Adipocyte (in vitro differentiated cells): ENCODE measurements at regions not wholly inside any gene's neighbourhood (a gene's known extent, or its start where the extent isn't known, plus 50 kb on each side); places are given as distances from the start of the nearest gene placed in this dataset.

Source experiments
- DNase-seq: peaks from one replicate; pipeline ENCODE4 v3.0.0-alpha.2; 2015; ENCODE audit warnings: low read depth
- H3K27me3 ChIP-seq: replicated peaks from 2 replicates; pipeline ENCODE4 v1.7.0; 2013; ENCODE audit warnings: mild to moderate bottlenecking, low read length, moderate library complexity; ENCODE audit not compliant: control insufficient read depth, insufficient read depth
- H3K36me3 ChIP-seq: 2 replicates; pipeline ENCODE4 v1.7.0; 2013; ENCODE audit warnings: low read length, mild to moderate bottlenecking, moderate library complexity; ENCODE audit not compliant: control insufficient read depth, insufficient read depth, severe bottlenecking
- H3K4me1 ChIP-seq: 2 replicates; pipeline ENCODE4 v1.7.0; 2013; ENCODE audit warnings: mild to moderate bottlenecking, low read length, moderate library complexity; ENCODE audit not compliant: control insufficient read depth, insufficient read depth
- H3K4me3 ChIP-seq: 2 replicates; pipeline ENCODE4 v1.7.0; 2013; ENCODE audit warnings: mild to moderate bottlenecking, low read length, moderate library complexity
- H3K9ac ChIP-seq: 2 replicates; pipeline ENCODE4 v1.7.0; 2013; ENCODE audit warnings: mild to moderate bottlenecking, low read length, moderate library complexity
- H3K9me3 ChIP-seq: 2 replicates; pipeline ENCODE4 v1.7.0; 2013; ENCODE audit warnings: mild to moderate bottlenecking, low read length, moderate library complexity; ENCODE audit not compliant: control insufficient read depth

DNA sequence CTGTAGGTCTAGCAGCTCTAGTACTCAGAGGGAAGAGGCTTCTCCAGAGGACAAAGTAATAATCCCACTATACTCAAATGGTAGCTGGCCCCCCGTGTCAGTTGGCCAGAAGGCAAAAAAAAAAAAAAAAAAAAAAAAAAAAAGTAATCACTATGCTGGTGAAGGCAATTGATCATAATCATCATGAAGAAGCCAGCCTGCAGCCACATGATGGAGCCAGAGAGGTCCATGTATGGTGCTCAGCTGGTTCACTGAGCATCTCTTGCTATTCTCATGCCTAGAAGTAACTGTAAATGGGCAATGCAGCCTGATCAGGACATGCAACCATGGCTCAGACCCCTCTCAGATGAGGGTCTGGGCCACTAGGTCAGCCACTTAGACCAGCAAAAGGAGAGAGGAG lies 378.8 kb downstream of the MED13L start:
- DNase-seq = no peak
- peaks cover 7% of the 10 kb centered on the region for H3K9me3 ChIP-seq
- no peak overlapping the region for H3K9ac ChIP-seq
- H3K36me3 ChIP-seq = no peaks in the 10 kb centered on the region
- no peak overlapping the region for H3K4me3 ChIP-seq
- H3K4me1 ChIP-seq = no peaks in the 10 kb centered on the region
- H3K27me3 ChIP-seq = peaks cover 19% of the 10 kb centered on the region

DNA sequence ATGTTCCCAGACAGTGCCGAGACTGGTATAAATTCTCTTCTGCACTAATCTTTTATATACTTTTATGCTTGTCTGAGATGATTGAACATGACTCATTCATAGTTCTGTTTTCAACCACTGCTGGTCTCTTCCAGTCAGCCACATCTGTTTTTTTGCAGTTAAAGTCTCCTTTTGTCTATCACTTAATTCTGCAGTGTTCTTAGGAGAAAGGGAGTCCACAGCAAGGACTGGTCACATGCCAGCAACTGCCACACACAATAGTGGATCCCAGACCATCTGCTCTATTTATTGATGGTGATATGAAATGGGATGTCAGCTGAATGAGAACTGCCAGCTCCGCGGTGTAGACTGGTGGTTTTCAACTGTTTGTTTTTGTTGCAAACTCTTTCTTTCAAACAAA lies 379.8 kb downstream of the MED13L start:
- peak; percentile 39 for DNase-seq

DNA sequence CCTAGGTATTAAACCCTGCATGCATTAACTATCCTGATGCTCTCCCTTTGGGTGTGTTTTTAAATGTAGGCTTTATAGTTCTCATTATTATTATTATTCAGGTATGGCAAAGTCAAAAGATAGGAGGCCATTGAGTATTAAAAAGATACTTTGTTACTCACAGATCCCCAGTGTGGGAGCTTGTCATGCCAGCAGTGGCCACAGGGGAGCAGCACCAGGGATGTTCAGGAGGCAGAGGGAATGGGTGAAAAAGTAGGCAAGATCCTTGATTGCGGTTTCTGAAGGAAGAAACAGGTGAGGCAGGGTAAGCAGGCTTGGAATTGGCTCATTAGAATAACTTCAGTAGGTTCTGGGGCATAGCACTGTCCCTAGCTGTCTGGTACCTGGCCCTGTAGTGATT lies 382.2 kb downstream of the MED13L start:
- H3K27me3 ChIP-seq = peaks cover 22% of the 10 kb centered on the region
- H3K9ac ChIP-seq = no peak overlapping the region
- no peak overlapping the region for H3K4me3 ChIP-seq
- DNase-seq = no peak
- no peaks in the 10 kb centered on the region for H3K36me3 ChIP-seq
- H3K9me3 ChIP-seq = no peaks in the 10 kb centered on the region
- no peaks in the 10 kb centered on the region for H3K4me1 ChIP-seq

More for the DNA sequence above, 379.8 kb downstream of the MED13L start:
- Histone ChIP-seq H3K36me3 (no peaks in the 10 kb centered on the region), H3K9me3 (no peaks in the 10 kb centered on the region), H3K4me1 (no peaks in the 10 kb centered on the region), H3K9ac (no peak overlapping the region), H3K4me3 (no peak overlapping the region), H3K27me3 (peaks cover 27% of the 10 kb centered on the region)

DNA sequence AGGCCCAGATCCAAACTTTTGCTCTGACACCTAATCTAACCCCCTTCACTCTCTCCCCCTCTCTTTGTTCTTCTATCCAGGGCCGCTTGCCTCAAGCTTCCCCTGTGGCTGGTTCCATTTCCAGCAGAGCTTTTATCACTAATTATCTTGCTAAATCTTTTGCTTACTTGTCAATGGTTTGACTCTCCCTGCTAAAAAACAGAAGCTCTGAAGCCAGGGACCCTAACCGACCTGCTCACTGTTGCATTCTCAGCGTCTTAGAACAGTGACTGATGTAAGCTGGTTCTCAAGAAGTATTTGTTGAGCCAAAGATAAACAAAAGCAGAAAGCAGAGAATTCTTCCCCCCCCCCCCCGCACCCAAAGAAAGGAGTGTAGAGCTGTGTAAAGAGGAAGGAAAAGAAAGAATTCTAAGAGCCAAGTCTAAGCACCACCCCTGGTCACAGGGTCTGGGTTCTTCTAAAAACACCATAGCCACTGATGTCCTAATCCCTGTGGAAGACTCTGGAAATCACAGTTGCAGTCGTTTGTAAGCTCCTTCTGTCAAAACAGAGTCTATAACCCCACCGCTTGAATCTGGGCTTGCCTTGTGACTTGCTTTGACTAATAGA lies 385.8 kb downstream of the MED13L start:
- Histone ChIP-seq H3K9me3 (no peaks in the 10 kb centered on the region), H3K27me3 (peaks cover 12% of the 10 kb centered on the region), H3K9ac (no peak overlapping the region), H3K4me3 (no peak overlapping the region), H3K36me3 (no peaks in the 10 kb centered on the region), H3K4me1 (no peaks in the 10 kb centered on the region)
- DNase-seq = no peak

DNA sequence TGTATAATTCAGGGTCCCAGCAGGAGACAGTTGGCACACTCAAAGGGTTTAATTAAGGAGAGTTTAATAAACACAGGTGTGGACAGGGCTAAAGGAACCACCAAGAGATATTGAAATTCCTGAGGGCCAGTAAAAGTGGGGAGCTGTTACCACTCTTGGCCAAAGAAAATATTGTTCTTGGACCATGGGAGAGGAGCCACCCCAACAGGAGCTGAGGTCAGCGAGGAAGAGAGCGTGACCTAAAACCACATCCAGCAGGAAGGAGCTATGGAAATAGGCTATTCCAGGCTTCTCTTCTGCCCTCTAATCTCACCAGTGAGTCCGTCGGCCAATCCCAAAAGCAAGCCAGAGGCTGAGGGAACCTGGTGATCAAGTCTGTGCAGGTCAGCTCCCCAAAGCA lies 390.8 kb downstream of the MED13L start:
- Histone ChIP-seq H3K9ac (no peak overlapping the region), H3K4me1 (no peaks in the 10 kb centered on the region), H3K9me3 (peaks cover 12% of the 10 kb centered on the region), H3K27me3 (peaks cover 14% of the 10 kb centered on the region), H3K36me3 (no peaks in the 10 kb centered on the region), H3K4me3 (no peak overlapping the region)
- no peak for DNase-seq

DNA sequence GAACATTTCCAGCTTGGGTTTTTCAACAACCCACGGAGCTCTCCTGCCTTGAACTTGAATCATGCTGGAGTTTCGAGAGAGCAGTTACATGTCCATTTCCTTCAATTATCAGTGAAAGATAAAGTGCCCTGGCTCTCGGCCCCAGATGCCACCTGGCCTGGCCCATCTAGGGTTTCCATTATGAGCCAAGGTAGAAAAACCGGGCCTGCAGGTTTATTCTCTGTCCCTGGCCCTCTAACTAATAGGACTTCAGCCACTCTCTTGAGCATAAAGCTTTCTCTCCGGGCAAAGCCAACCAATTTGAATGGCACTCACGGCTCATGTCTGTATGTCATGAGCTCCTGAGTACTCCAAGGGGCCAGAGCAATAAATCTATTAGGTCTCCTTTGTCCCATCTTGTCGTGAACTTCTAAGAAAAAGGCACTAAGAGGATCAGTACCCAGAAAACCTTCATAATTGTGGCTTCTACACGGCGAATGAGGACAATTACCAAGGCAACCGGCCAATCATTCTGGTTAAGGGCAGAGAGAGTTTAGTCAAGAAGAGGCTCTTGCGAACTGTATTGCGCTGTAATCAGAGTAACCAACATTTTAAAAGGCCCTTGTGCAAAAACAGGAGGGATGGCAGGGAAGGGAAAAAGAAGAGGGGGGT lies 392.3 kb downstream of the MED13L start:
- H3K36me3 ChIP-seq = no peaks in the 10 kb centered on the region
- H3K27me3 ChIP-seq = peaks cover 14% of the 10 kb centered on the region
- DNase-seq = no peak
- H3K4me1 ChIP-seq = no peaks in the 10 kb centered on the region
- H3K9ac ChIP-seq = no peak overlapping the region
- H3K4me3 ChIP-seq = no peak overlapping the region
- H3K9me3 ChIP-seq = peaks cover 15% of the 10 kb centered on the region

DNA sequence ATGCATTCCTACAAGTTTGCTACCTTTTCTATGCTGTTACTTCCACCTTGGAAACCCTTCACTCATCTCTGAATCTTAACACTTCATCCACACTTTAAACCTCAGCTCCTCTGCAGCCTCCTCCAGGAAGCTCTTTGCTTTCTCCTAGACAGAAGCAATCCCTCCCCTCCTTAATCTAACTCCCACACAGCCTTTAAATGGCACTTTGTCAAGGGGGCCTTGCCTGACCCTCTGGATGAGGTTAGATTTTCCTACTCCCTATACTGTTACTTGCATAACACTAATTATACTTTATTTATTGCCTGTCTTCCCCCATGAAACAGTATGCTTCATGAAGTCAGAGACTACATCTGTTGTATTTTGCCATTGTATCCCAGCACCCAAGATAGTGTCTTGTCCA lies 394.6 kb downstream of the MED13L start:
- DNase-seq = no peak
- no peaks in the 10 kb centered on the region for H3K4me1 ChIP-seq
- peaks cover 15% of the 10 kb centered on the region for H3K9me3 ChIP-seq
- peaks cover 14% of the 10 kb centered on the region for H3K27me3 ChIP-seq
- H3K4me3 ChIP-seq = no peak overlapping the region
- H3K36me3 ChIP-seq = no peaks in the 10 kb centered on the region
- no peak overlapping the region for H3K9ac ChIP-seq

DNA sequence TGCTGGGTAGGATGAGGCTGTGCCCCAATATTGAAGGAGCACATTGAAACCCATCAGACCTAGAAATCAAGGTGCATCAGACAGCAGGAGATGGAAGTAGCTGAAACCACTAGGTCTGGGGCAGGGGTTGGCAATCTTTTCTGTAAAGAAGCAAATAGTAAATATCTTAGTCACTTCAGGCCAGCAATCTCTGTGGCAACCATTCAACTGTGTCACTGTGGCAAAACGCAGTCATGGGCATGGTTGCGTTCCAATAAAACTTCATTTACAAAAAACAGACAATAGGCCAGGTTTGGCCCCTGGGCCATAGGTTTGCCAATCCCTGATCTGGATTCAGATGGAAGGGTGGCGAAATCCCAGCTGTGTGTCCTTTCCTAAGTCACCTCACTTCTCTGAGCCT lies 397.3 kb downstream of the MED13L start:
- Histone ChIP-seq H3K9ac (no peak overlapping the region), H3K9me3 (peaks cover 25% of the 10 kb centered on the region), H3K4me3 (no peak overlapping the region), H3K4me1 (no peaks in the 10 kb centered on the region), H3K36me3 (no peaks in the 10 kb centered on the region), H3K27me3 (peaks cover 7% of the 10 kb centered on the region)
- DNase-seq = no peak

DNA sequence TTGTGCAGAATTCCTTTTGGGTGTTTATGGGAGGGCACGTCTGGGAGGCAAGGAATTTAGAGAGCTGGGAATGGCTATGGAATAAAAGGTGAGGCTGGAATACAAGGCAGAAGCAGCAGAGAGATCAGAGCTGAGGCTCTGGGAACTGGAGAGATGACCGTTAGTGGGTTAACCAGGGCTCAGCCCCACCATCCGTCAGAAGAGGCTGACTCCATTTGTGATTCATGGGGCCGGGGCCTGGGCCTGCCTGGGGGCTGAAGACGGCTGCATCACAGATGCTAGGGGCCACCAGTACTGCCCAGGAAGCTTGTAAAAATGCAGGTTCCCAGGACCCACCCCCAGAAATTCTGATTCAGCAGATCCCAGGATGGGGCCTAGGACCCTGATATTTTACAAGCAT lies 398.1 kb downstream of the MED13L start:
- H3K9me3 ChIP-seq = peaks cover 22% of the 10 kb centered on the region
- no peaks in the 10 kb centered on the region for H3K36me3 ChIP-seq
- no peak overlapping the region for H3K9ac ChIP-seq
- no peak for DNase-seq
- peaks cover 4% of the 10 kb centered on the region for H3K27me3 ChIP-seq
- H3K4me1 ChIP-seq = no peaks in the 10 kb centered on the region
- H3K4me3 ChIP-seq = no peak overlapping the region

DNA sequence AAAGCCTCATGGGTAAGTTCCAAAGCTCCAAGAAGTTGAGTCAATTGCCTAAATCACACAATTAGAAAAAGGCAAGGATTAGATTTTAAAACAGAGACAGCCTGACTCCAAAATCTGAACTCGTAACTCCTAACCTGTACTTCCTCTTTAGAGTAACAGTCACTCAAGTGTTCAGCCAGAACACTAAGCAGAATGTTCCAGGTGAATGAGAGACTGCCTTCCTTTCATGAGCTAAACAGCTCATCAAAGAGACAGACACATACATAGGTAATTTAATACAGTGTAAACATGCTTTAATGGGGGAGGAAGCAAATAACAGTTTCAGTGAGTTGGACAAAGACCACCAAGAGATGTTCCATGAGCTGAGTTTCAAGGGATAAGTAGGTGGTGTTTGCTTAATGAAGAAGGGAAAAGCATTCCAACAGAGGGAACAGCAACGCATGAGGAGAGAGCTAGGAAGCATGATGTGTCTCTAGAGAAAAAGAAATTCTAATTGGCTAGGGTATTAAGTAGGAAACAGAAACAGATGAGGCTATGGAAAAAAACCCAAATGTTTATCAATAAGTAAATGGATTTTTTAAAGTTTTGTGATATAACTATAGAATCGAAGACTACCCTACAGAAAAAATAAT lies 403.9 kb downstream of the MED13L start:
- DNase-seq = no peak
- Histone ChIP-seq H3K9me3 (peaks cover 10% of the 10 kb centered on the region), H3K36me3 (no peaks in the 10 kb centered on the region), H3K4me1 (no peaks in the 10 kb centered on the region), H3K9ac (no peak overlapping the region), H3K27me3 (peaks cover 28% of the 10 kb centered on the region), H3K4me3 (no peak overlapping the region)

DNA sequence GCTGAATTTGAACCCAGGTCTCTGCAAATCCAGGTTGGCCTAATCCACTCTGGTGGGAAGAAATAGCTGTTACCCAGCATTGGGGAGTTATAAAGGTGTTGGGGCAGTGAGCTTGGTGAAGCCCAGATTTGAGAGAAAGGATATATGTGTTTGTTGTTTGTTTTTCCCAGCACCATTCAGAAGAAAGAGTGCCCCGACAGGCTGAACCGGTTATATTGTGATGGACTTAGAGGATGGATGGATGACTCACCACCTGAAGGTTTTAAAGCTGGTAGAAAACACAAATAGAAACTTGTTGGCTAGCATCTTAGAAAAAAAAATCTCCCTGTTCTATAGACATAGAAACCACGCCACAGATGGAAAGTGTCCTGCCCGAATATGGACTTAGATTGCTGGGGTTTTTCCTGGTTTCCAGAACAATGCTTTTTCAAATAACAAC lies 404.6 kb downstream of the MED13L start:
- H3K36me3 ChIP-seq = no peaks in the 10 kb centered on the region
- H3K9ac ChIP-seq = no peak overlapping the region
- no peak for DNase-seq
- peaks cover 10% of the 10 kb centered on the region for H3K9me3 ChIP-seq
- no peaks in the 10 kb centered on the region for H3K4me1 ChIP-seq
- H3K4me3 ChIP-seq = no peak overlapping the region
- H3K27me3 ChIP-seq = peaks cover 32% of the 10 kb centered on the region
